GM21423 (cell line): ENCODE measurements at regions not wholly inside any gene's neighbourhood (a gene's known extent, or its start where the extent isn't known, plus 50 kb on each side); places are given as distances from the start of the nearest gene placed in this dataset.
"Not testable (repeated sequence)": the region's sequence is repeated elsewhere in the genome, so short reads cannot be mapped to it uniquely, and the experiment has no call there.

Experiments used
- ATAC-seq: cut with Tn5 transposase; IDR thresholded peaks from one replicate; pipeline ENCODE4 v1.9.1; 2021; ENCODE audit warnings: mild to moderate bottlenecking, moderate library complexity; ENCODE audit not compliant: unreplicated experiment

- ATAC-seq: no peak
These were observed 112.0 kb upstream of the PITX1 start for GRCh38 chr5:135145985-135146384.

- not testable (repeated sequence) for ATAC-seq
These were observed 109.7 kb upstream of the PITX1 start for GRCh38 chr5:135143682-135144081.

DNA sequence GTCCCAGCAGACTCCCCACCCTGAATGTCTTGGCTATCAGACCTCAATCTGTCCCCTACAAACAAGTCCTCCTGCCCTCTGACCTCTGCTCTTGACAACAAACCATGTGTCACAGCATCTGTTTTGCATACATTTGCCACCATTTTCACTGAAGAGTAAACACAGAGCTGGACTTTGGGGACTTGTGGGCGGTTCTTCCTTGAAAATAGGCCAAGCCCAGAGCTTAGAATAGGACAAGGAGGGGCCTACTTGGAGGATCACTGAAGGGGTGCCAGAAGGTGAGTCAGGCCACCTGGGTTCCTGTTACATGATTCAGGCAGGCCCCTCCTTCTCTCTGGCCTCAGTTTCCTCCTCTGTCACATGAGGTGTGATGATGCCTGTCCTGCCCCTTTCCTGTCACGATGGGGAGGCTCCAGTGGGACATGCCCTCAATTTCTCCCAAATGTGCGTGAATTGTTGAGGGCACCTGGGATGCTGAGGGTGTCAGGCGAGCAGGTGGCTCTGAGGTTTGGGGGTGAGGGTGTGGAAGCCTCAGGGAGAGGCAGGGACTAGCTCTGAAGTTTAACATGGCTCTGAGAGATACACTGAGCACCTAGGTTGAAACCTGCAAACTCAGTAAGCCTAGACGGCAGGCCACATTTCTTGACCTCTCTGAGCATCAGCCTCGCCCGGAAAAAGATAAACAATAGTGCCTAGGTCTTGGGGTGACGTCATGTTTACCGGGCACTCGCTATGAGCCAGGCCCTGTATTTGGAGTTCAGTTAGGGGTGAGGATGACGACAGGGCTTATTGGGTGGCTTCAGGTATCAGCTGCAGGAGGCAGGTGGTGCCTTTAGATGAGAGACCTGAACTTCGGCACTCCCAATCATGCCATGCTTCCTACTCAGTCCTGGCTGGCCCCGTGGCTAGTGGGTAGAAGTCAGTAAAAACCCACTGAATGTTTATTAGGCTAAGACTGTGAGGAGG, 107.6 kb upstream of the PITX1 start:
- ATAC-seq: no peak

GRCh38 chr5:135140446-135141204, 106.6 kb upstream of the PITX1 start:
- no peak for ATAC-seq

DNA sequence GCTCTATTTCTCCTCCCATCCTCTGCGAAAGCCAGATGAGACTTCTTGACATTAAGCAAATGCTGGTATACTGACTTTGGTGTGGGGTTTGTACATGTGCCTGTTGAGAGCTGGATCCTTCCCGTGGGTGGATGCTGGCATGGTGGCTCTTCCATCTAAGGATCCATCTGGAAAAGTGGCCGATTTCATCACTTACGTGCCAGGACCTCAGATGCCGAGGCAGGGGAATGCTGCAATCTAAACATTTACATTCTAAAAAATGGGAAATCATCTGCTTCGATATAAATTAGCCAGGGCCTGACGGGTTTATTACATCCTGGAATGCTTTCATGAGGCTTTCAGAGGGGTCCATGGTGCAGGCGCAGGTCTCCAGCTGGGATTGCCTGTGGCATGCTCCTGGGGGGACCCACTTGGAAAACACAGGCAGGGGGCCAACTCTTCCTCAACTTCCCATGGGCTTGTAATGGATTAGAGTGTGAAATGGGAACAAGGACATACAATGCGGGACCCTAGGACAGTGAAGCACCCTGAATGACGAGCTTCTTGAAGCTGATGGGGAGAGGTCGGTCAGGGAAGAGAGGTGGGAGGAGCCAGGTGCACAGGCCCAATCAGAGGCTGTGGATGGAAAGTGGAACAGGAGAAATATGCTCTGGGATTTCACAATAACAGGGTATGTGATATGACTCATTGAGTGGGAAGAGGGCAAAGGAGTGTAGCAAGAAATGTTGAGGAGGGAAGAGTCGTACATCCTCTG, 105.5 kb upstream of the PITX1 start:
- ATAC-seq: no peak

- no peak for ATAC-seq
These were observed 104.3 kb upstream of the PITX1 start for GRCh38 chr5:135138116-135138850.

DNA sequence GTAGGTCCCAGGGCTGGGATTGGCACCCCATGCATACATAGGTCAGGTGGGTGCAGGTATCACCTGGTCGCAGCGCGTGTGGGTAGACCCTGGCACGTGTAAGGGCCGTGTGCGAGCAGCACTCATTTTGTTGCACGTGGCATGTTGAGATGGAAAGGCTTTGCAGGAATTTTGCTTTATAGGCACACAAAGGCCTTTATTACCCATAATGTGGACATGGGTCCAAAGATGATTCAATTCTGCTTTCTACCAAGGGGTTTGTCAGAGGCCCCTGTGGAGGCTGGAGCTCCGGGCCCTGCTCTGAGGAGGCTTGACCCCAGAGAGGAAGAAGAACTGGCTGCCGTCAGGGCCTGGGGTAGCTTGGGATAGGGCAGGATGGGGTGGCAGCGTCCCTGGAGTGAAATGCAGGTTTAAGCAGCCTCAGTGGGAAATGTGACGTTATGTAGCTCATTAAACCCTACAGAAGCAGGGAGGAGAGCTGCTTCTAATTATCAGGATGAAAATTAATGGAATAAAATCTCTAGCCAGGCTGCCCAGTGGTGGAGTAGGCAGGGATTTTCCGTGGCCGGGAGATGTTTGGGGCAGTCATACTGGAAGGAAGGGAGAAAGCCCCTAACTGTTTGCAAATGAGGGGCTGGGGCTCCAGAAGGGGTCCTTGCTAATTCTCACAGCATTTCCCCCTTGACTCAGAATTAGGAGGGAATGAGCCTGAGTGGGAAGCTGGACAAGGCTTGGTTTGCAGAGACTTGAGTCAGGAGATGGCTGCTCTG, 103.3 kb upstream of the PITX1 start:
- ATAC-seq: no peak

- no peak for ATAC-seq
These were observed 102.5 kb upstream of the PITX1 start for GRCh38 chr5:135136546-135136945.

DNA sequence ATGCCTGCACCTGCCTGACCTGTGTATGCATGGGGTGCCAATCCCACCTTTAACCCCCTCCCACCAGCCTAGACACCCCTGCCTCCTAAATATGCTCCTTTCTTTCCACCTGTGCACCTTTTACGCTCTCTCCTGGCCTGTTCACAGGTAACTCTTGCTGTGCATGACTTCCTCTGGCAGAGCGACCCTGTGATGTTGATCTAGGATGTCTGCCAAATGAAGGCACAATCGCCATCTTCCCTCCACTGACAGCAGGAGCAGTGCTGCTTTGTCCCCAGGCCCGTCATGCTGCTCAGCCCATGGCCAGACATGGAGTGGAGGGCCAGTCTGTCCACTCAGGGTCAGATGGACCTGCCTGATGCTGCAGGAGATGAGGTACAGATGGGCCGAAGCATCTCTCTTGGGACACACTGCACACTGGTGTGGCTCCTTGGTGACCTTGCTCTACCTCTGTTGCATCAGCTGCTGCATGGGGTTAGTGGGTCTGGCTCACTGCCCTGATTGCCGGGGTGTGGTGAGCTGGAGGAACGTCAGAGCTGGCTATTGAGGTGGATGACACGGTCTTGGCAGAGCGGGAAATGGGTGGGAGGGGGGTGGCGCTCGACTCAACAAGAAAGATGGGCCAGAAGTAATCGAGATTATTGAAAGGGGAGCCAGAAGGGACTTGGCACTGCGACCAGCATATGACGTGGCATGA, 101.7 kb upstream of the PITX1 start:
- ATAC-seq: no peak

- no peak for ATAC-seq
These were observed 100.8 kb upstream of the PITX1 start for GRCh38 chr5:135134691-135135381.

DNA sequence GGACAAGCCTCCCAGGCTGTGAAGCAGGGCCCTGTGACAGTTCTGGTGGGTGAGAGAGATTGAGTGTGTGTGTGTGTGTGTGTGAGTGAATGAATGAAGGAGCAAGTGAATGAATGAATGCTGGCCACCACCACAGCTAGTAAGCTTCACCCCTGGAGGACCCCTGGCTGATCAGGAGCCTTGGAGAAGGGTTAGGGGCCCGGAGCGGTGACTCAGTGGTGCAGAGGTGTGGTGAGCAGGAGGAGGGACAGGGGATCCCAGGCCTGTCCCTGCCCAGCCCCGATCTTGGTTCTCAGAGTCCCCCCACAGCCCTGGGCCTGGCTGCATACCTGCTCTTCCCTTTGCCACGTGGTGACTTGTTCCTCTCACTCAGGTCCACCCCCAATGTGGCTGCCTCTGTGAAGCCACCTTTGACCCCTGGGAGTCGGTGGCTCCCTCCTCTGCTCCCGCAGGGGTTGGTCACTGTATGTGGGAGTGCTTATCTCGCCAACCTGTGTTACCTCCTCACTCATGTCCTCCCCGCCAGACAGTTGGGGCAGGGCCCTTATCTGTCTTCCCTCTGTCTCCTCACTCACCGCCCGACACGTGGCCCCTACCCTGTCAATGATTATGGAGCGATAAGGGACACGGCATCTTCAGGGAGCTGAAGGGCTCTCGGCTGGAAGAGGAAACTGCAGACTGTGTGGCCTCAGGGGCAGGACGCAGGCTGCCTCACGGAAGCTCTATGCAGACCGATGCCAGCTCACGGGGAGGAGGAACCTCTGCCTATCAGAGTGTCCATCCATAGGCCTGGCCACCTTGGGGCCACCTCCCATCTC, 99.9 kb upstream of the PITX1 start:
- no peak for ATAC-seq

GRCh38 chr5:135133181-135133580, 99.2 kb upstream of the PITX1 start:
- ATAC-seq: no peak

- ATAC-seq: no peak
These were observed 98.0 kb upstream of the PITX1 start for GRCh38 chr5:135131801-135132680.

- no peak for ATAC-seq
These were observed 96.5 kb upstream of the PITX1 start for GRCh38 chr5:135130261-135131215.

- ATAC-seq: no peak
These were observed 95.3 kb upstream of the PITX1 start for GRCh38 chr5:135129307-135129706.

DNA sequence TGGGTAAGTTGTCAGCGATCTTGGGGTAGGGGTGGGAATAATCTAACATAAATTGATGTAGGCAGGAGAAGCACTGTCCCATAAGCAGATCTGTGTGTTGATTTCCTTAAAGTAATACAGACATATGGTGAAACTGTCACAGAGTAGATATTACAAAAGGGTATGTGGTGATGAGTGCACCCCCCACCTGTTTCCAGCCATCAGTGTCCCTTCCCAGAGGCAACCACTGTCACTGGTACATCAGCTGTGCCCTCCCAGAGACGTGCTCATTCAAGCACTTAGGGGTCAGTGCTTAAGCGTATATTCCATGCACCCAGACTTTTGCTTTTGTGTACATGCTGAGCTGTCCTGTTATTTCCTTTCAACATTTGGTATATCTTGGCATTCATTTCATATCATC, 94.3 kb upstream of the PITX1 start:
- no peak for ATAC-seq
